ENCODE measurements at regions not wholly inside any gene's neighbourhood (a gene's known extent, or its start where the extent isn't known, plus 50 kb on each side); places are given as distances from the start of the nearest gene placed in this dataset.

DNA sequence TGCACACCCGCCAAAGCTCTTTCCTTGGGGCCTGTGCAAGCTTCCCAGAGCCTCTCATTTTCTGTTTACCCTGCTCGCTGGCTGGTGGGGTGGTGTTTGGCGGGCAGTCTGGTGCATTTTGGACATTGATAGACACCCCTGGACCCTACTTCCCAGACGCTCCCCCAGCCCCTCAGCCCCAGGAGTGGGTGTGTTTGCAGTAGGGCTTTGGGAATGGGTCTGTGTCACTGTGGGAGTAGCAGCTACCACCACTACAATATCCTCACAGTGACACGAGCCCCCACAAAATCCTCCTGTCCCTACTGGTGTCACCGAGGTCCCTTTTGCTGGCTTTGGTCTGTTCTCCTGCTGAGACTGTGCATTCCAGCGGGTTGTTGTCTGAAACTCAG lies 371.3 kb downstream of the TMEM121 start:
- peaks cover 5% of the 10 kb centered on the region for H3K9me3 ChIP-seq (ENCODE audit: insufficient read depth, low read depth, low read length)
- H3K4me1 ChIP-seq (ENCODE audit: insufficient read depth, low read length), result no peaks in the 10 kb centered on the region
- H3K27ac ChIP-seq (ENCODE audit: low read depth, low read length), result no peak overlapping the region
- H3K79me2 ChIP-seq (ENCODE audit: insufficient read depth, low read length), result no peaks in the 10 kb centered on the region
- Mint-ChIP-seq H3K4me1 (ENCODE audit: low read depth, unreplicated experiment) (no peaks in the 10 kb centered on the region), H3K9me3 (ENCODE audit: unreplicated experiment) (peaks cover 17% of the 10 kb centered on the region), H3K36me3 (ENCODE audit: low read depth, unreplicated experiment) (no peaks in the 10 kb centered on the region), H3K27ac (ENCODE audit: unreplicated experiment) (no peak overlapping the region), H3K27me3 (ENCODE audit: low read depth, unreplicated experiment) (no peaks in the 10 kb centered on the region), H3K4me3 (ENCODE audit: unreplicated experiment) (no peak overlapping the region)
- TF ChIP-seq, protein P1, sequence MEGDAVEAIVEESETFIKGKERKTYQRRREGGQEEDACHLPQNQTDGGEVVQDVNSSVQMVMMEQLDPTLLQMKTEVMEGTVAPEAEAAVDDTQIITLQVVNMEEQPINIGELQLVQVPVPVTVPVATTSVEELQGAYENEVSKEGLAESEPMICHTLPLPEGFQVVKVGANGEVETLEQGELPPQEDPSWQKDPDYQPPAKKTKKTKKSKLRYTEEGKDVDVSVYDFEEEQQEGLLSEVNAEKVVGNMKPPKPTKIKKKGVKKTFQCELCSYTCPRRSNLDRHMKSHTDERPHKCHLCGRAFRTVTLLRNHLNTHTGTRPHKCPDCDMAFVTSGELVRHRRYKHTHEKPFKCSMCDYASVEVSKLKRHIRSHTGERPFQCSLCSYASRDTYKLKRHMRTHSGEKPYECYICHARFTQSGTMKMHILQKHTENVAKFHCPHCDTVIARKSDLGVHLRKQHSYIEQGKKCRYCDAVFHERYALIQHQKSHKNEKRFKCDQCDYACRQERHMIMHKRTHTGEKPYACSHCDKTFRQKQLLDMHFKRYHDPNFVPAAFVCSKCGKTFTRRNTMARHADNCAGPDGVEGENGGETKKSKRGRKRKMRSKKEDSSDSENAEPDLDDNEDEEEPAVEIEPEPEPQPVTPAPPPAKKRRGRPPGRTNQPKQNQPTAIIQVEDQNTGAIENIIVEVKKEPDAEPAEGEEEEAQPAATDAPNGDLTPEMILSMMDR (IDR thresholded peaks at IDR 0.05; ENCODE audit: insufficient read depth, low read depth, low read length), result no peak
- no peak for TF ChIP-seq EZH2 (IDR thresholded peaks at IDR 0.05; ENCODE audit: insufficient read depth, low read length)
- H2AFZ ChIP-seq (ENCODE audit: low read depth, low read length), result no peak overlapping the region
- FAIRE-seq, result no peak
- no peaks in the 10 kb centered on the region for H4K20me1 ChIP-seq (ENCODE audit: insufficient read depth, low read length)
- H3K9ac ChIP-seq (ENCODE audit: low read length), result no peak overlapping the region
- no peak for DNase-seq (ENCODE audit: low read depth)
- H3K27me3 ChIP-seq (ENCODE audit: insufficient read depth, low read length), result no peaks in the 10 kb centered on the region
- no peak overlapping the region for H3K4me3 ChIP-seq (ENCODE audit: insufficient read depth, low read depth, low read length)
- no peak overlapping the region for H3K4me2 ChIP-seq (ENCODE audit: low read length)
- H3K36me3 ChIP-seq (ENCODE audit: insufficient read depth, low read length), result no peaks in the 10 kb centered on the region

DNA sequence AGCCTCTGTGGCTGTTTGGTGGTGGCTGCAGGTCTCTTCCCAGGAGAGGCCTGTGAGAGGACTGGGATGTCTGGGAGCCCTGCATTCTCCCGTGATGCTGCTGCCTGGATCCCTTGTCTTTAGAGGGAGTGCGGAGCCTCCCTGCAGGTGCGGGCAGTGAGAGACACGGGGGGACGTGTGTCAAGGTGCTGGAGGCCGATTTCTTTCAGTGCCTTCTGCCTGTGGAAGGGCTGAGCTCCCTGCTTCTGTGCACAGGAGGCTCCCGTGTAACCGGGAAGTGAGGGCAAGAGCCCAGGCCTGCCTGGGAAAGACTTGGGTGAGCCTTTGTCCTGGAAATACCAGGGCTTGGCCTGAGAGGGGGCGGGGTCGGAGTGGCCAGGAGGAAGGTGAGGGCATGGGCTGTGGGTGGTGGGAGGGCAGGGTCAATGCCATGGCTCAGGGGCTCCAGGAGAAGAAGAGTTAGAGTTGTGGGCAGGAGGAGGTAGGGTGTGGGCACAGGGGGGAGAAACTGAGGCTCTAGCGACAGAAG lies 372.2 kb downstream of the TMEM121 start:
- Mint-ChIP-seq H3K4me1 (ENCODE audit: low read depth, unreplicated experiment) (no peaks in the 10 kb centered on the region), H3K27ac (ENCODE audit: unreplicated experiment) (no peak overlapping the region), H3K36me3 (ENCODE audit: low read depth, unreplicated experiment) (no peaks in the 10 kb centered on the region), H3K4me3 (ENCODE audit: unreplicated experiment) (no peak overlapping the region), H3K27me3 (ENCODE audit: low read depth, unreplicated experiment) (no peaks in the 10 kb centered on the region), H3K9me3 (ENCODE audit: unreplicated experiment) (peaks cover 19% of the 10 kb centered on the region)
- Histone ChIP-seq H3K4me3 (ENCODE audit: insufficient read depth, low read depth, low read length) (no peak overlapping the region), H4K20me1 (ENCODE audit: insufficient read depth, low read length) (no peaks in the 10 kb centered on the region), H3K4me2 (ENCODE audit: low read length) (no peak overlapping the region), H3K36me3 (ENCODE audit: insufficient read depth, low read length) (no peaks in the 10 kb centered on the region), H3K4me1 (ENCODE audit: insufficient read depth, low read length) (no peaks in the 10 kb centered on the region), H3K27ac (ENCODE audit: low read depth, low read length) (no peak overlapping the region), H3K27me3 (ENCODE audit: insufficient read depth, low read length) (no peaks in the 10 kb centered on the region), H3K9ac (ENCODE audit: low read length) (no peak overlapping the region), H3K9me3 (ENCODE audit: insufficient read depth, low read depth, low read length) (peaks cover 10% of the 10 kb centered on the region), H2AFZ (ENCODE audit: low read depth, low read length) (no peak overlapping the region), H3K79me2 (ENCODE audit: insufficient read depth, low read length) (no peaks in the 10 kb centered on the region)
- FAIRE-seq, result no peak
- DNase-seq (ENCODE audit: low read depth), result no peak
- TF ChIP-seq, protein P1 (IDR thresholded peaks at IDR 0.05; ENCODE audit: insufficient read depth, low read depth, low read length), result no peak
- no peak for TF ChIP-seq EZH2 (IDR thresholded peaks at IDR 0.05; ENCODE audit: insufficient read depth, low read length)

DNA sequence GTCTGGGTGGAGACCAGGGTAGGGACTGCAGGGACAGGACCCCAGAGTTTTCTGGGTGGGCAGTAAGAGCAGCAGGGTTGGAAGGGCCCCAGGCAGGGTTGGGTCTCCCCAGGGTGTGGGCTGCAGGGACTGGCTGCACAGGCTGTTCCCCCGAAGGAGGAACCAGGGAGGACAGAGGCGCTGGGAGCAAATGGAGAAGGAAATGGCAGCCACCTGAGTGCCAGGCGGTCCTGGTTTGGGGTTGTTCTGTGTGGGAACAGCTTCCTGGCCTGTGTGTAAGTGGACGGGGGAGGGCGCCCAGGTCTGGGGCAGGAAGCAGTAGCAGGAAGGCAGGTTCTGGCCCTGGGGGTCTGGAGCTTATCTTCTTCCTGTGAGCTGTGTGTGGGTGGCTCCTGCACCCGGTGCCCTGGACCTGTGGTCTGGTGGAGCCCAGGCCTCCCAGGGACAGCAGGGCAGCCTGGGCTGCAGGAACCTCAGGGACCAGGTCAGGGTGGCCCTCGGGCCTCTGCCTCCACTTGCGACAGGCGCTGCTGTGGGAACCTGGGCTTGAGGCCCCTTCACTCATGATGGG lies 372.8 kb downstream of the TMEM121 start:
- H3K79me2 ChIP-seq (ENCODE audit: insufficient read depth, low read length), result no peaks in the 10 kb centered on the region
- H2AFZ ChIP-seq (ENCODE audit: low read depth, low read length), result no peak overlapping the region
- H3K4me3 ChIP-seq (ENCODE audit: insufficient read depth, low read depth, low read length), result no peak overlapping the region
- H3K36me3 ChIP-seq (ENCODE audit: insufficient read depth, low read length), result no peaks in the 10 kb centered on the region
- no peak for TF ChIP-seq EZH2 (IDR thresholded peaks at IDR 0.05; ENCODE audit: insufficient read depth, low read length)
- TF ChIP-seq, protein P1 (IDR thresholded peaks at IDR 0.05; ENCODE audit: insufficient read depth, low read depth, low read length), result no peak
- no peaks in the 10 kb centered on the region for H3K27me3 ChIP-seq (ENCODE audit: insufficient read depth, low read length)
- no peak overlapping the region for H3K27ac ChIP-seq (ENCODE audit: low read depth, low read length)
- H3K27ac Mint-ChIP-seq (ENCODE audit: unreplicated experiment), result no peak overlapping the region
- H3K4me1 ChIP-seq (ENCODE audit: insufficient read depth, low read length), result no peaks in the 10 kb centered on the region
- H3K4me1 Mint-ChIP-seq (ENCODE audit: low read depth, unreplicated experiment), result no peaks in the 10 kb centered on the region
- no peaks in the 10 kb centered on the region for H3K36me3 Mint-ChIP-seq (ENCODE audit: low read depth, unreplicated experiment)
- H3K9me3 ChIP-seq (ENCODE audit: insufficient read depth, low read depth, low read length), result peaks cover 16% of the 10 kb centered on the region
- H3K4me3 Mint-ChIP-seq (ENCODE audit: unreplicated experiment), result no peak overlapping the region
- H3K27me3 Mint-ChIP-seq (ENCODE audit: low read depth, unreplicated experiment), result no peaks in the 10 kb centered on the region
- H3K4me2 ChIP-seq (ENCODE audit: low read length), result no peak overlapping the region
- DNase-seq (ENCODE audit: low read depth) (no peak), FAIRE-seq (no peak)
- peaks cover 21% of the 10 kb centered on the region for H3K9me3 Mint-ChIP-seq (ENCODE audit: unreplicated experiment)
- no peak overlapping the region for H3K9ac ChIP-seq (ENCODE audit: low read length)
- H4K20me1 ChIP-seq (ENCODE audit: insufficient read depth, low read length), result no peaks in the 10 kb centered on the region
